GM21737 (cell line): ENCODE measurements at regions not wholly inside any gene's neighbourhood (a gene's known extent, or its start where the extent isn't known, plus 50 kb on each side); places are given as distances from the start of the nearest gene placed in this dataset.

Experiments
- ATAC-seq: cut with Tn5 transposase; IDR thresholded peaks from one replicate; pipeline ENCODE4 v1.9.1; 2021; ENCODE audit warnings: mild to moderate bottlenecking, moderate library complexity; ENCODE audit not compliant: unreplicated experiment

DNA sequence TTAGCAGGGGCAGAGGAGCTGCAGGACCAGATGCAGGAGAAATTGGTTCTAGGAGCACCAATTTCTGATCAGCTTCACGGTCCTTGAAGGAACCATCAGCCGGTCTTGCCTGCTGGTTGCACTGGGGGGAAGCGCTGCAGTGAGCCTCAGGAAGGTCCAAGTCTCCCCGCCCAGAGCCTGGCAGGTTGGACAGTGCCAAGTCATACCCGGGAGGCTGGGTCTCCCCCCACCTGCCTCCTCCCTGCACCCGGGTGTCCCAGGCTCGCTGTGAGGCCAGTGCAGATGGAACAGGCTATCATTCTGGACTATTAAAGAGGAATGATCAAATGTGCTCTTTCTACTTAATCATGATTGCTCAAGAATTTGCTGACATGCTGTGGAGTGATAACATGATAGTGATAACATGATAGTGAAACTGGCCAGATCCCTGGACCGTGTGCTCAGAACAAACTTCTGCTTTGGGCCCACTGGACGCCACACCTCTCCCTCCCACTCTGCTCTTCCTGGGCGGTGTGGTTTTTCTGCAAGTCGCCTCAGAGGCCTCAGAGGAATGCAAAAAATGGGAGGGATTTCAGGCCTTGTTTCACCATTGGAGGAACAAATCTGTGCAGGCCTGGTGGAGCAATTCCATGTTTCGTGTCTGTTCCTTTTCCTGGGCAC, 236.0 kb downstream of the IRF8 start:
- no peak for ATAC-seq

DNA sequence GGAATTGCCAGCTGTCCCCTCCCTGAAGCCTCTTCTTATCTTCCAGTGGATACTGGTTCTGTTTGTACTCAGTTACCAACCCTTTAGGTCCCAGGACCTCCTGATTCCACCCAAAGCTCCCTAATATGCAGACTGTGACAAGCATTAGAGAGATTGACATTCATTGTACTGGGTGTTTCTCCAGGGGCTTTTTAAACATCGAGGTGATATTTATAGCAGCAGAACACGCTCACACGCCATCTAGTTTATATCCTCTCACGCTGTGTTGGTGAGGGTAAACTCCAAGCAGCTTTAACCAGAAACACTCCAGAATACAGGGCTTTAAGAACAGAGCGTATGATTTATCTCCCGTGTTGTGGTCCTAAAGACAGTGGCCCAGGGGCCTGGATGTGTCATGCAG, 238.4 kb downstream of the IRF8 start:
- no peak for ATAC-seq

DNA sequence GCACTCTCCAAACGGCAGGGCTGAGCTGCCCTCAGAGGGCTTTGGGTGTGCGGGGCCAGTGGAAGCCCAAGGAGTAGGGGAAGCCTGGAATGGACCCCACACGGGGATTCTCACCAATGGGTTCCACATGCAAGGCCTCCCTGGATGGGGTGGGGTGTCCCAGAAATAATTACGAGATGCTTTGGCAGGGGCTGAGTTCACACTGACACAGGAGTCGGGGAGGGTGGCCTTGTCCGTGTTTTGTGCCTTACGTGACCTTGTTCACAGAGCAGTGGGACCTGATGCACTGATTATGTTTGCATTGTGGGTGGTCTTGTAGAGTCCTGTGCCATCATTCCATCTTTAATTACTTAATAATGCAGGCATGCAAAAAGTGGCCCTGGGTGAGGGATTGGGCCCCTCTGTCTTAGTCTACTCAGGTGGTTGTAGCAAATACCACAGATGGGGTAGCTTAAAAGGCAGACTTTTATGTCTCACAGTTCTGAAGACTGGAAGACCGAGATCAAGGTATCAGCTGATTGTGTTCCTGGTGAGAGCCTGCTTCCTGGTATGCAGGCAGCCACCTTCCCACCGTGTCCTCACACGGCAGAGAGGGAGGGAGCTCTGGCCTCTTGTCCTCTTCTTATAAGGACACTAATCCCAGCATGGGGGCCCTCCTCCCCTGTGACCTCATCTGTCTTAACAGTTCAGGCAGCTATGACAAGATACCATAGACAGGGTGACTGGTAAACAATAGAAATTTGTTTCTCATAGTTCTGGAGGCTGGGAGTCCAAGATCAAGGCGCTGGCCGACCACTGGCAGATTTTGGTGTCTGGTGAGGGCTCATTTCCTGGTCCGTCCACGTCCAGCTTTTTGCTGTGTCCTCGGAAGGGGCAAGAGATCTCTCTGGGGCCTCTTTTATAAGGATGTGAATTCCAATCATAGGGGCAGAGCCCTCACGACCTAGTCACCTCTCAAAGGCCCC, 239.4 kb downstream of the IRF8 start:
- ATAC-seq = no peak

DNA sequence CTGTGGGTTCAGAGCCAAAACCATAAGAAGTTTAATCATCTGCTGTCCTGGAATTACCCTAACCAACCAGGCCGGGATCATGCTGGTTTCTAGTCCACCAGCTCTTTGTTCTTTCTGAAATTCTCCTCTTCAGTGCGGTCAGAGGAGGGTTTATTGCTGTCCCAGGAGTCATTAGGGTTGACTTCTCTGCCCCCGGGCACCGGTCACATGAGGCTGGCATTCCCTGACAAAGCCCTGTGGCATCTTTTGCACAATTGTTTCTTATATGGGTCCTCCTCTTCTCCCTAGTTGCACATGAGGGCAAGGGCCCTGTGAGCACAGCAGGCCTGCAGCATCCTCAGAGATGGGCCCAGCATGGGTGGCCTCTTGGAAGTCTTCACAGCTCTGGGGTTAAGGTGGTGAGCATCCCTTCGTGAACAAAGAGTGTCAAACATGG, 243.9 kb downstream of the IRF8 start:
- no peak for ATAC-seq

DNA sequence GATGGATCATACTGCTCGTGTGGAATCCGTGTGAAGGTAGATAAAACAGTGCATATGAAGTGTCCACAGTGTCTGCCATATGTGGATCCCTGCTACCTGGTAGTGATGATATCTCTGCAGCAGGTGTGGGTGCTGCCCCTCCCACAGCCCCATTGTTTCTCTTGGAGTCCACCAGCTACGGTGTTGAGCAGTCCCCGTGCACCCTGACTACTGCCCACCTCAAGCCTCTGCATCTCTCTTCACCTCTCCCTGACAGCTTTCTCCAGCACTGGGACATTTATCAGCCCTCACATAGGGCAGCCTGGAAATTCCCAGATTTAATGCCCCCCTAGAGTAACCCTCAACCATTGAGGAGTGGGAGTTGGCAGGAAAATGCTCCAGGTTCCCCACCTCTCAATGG, 244.7 kb downstream of the IRF8 start:
- ATAC-seq = no peak

DNA sequence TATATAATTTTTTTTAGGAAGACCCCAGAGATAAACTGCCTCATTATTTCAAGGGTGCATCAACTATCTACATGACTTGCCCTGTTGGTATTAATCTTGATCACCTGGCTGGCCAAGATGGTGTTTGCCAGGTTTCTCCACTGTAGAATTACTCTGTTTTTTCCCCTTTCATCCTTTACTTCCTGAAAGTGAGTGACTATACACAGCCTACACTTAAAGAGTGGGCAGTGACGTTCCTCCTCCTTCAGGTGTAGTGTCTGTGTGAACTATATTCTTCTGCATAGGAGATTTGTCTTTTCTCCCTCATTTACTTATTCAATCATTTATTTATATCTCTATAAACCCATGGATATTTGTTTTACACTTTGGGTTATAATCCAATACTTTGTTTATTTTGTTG, 246.7 kb downstream of the IRF8 start:
- no peak for ATAC-seq

DNA sequence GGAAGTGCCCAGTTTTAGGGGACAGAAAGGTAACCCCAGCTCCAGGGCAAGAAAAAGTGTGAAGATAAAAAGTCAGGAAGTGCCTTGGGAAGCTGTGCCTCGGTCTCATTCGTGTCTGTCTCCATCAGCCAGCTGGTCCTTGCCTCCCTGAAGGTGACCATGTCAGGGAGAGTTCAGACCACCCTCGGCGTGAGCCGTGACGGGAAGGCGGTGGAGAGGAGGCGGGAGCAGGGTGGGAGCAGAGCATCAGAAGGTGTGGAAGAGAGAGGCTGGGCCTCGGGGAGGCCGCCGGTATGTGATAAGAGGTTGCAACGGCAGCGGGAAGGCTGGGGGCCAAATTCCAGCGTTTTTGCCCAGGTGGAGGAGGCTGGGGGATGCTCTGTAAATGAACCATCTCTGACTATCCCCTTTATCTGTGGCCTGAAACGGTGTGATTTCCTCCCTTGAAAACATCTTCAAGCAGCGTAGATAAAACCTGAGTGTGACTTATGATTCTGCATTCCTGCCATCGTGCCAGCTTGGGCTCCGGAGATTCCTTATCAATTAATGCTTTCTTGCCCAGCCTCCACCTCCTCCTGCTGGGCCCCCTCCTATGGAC, 251.8 kb downstream of the IRF8 start:
- ATAC-seq = no peak

DNA sequence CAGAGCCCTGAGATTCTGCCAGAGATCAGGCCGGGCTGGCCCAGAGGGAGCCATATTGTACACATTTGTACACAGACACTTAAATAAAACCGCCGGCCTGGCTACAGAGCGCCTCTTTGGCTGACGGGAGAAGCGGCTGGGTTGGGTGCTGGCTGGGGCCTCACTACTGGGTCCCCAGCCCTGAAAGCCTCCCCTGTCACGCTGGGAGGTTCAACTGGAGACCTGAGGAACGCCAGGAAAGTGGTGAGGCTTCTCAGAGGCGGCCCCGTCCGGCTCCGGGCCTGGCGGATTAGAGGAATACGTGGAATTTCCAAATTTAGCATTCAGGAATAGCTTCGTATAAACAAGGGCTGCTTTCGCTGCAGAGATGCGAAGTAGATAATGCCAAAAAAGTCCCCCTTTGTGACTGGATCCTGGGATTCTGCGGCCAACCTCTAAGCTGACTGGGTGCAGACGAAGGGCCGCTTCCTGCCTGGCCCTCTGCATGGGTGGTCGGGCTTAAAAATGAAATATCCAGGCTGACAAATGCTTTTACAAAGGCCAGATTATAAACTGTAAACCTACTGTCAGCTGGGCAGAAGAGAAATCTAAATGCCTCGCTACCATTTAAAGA, 252.4 kb downstream of the IRF8 start:
- no peak for ATAC-seq

DNA sequence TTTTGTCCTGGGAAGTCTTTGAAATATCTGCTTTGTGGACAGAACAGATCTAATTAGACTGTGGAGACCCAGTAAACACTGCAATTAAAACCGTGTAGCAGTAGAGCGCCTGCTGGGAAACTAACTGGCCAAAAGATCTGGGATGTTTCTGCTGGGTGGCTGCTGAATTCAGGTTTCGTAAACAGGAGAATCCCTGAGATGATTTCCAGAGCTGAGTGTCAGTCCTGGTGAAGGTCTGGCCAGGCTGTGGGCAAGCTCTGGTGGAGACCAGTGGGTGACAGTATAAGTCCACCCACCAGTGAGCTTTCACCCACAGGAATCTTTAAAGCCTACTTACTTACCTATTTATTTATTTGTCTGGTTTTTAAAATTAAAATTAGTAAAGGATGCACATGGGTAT, 257.2 kb downstream of the IRF8 start:
- ATAC-seq = no peak

DNA sequence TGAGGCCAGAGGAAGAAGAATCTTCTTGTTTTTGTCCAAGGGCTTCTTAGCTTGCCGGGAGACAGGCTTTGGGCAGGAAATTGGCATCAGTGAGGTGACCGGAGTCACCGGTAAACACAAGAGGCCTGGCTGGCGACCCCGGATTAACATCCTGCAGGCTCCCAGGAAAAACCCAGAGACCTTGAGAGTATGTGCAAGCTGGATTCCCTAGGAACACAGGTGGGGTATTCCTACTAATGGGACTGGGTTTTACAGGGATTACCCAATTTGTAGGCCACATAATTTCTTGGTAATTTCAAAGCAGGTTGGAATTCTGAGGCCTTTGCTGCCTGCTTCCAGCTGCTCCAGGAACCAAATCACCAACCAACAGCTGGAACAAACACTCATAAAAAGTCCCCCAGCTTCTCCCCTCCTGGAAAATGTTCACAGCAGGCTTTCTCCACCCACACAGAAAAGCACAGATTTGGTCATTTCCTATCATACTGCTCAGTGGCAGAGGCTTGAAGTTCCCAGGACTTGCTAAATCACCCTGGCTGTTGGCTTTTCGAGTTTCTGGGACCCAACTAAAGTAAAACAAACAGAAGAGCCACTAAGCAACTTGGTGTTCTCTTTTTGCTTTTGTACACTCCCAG, 258.8 kb downstream of the IRF8 start:
- ATAC-seq = no peak

DNA sequence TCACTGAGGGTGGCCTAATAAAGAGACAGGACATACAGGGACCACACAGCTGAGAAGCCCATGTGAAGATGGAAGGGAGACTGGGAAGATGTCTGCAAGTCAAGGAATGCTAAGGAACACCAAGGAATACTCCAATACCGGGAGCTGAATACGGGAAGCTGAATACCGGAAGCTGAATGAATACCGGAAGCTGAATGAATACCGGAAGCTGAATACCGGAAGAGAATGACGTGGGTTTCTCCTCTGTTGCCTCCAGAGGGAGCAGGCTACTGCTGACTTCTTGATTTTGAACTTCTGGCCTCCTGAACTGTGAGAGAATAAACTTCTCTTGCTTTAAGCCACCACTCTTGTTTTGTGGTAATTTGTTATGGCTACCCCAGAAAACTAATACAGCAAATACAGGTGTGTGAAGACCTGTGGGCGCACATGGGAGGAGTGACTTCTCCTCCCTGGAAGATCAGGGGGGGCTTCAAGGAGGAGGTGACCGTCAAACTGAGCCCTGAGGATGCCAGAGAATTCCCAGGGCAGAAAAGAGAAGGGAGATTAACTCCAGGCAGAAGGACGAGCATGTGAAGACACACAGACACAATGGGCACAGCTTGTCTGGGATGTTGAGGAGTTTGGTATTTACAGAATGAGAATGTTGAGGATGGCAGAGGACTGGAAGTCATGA, 259.9 kb downstream of the IRF8 start:
- ATAC-seq = no peak

DNA sequence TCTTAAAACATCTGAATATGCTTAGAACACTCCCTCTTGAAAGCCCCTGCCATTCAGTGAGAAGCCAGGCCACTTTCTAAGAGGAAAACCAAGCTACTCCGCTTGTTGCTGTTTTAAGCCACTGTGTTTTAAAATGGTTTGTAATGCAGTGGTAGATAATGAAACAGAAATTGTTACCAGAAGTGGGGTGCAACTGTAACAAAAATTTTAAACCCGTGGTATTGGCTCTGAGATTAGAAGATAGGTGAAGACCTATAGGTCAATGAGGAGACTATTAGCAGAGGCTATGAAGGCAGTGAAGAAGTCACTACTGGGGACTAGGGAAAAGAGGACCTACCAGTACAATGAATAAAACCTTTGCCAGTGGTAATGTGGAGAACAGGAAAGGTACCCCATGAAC, 266.5 kb downstream of the IRF8 start:
- ATAC-seq = no peak

DNA sequence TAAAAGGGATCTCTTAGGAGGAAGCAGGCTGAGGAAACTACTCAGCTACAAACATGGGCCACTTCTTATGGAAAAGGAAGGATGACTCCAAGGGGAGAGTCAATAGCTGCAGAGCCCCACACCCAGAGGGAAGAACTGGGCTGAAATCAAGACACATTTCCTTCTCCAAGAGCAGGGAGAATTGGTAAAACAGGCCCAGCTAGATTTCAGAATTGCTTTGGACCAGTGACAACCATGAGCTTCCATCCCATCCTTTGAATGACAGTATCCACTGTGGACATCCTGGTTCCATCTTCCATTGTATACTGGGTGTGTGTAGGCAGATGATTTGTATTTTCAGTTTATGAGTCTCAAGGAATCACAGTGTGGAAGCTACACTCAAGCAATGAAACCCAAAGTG, 267.5 kb downstream of the IRF8 start:
- no peak for ATAC-seq

DNA sequence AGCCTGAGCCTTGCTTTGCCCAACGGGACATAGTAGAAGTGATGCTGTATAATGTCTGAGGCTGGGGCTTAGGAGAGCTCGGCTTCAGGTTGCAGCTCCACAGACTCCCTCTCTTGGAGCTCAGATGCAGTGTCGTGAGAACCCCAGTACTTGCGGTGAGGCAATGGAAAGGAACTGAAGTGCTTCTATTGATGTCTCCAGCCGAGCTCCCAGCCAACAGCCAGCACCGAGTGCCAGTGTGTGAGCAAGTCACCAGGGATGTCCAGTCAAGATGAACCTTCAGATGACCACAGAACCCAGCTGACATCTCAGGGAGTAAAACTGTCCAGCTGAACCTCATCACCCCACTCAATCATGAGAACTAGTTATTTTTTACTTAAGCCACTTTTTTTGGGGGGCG, 268.1 kb downstream of the IRF8 start:
- no peak for ATAC-seq

DNA sequence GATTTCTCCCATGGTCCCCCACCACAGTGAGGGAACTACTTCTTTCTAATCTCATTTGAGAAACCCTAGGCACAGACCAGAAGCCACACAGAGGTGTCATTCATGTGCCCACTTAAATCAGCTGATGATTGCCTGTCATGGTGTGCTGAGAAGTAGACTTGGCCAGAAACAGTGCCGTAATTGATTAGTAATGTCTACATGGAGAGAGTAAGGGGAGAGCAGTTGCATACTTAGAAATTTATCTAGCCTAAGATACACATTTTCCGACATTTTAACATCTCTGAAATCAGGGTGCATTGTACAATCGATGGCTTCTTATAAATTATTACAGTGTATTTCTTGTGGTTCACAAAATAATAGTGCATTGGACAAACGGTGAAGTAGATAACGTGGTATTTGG, 271.8 kb downstream of the IRF8 start:
- ATAC-seq = no peak

DNA sequence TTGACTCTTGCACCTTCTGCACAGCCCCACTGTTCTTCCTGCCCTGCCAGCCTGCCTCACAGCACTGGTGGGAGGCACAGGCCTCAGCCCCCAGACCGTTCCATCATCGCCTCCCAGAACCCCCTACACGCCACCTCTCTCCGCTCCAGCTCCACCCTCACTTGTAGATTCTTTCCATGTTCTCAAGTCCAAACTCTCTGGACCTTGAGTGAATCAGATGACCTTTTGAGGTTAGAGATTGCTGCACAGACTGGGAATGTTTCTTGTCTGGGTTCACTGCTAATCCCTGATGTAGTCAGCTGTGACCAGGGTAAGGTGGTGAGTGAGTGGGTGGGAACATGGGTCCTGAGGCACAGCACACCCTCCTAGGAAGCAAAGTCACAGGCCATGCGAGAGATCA, 272.4 kb downstream of the IRF8 start:
- ATAC-seq = no peak

DNA sequence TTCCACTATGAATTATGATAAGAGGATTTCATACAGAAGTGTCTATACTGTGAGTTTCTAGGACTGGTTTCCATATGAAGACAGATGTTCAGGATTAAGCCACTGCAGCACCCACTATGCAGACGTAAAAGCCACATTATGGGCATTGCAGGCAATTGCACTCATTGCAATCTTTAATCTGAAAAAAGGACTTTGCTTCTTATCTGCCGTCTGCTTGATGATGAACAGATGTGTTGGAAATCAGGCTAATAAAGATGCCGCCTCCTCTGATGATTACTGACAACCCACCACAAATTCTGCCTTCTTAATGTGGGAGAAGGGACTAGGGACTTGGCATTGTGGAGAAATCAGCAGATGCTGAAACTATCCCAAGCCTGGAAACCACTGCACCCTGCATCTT, 276.9 kb downstream of the IRF8 start:
- ATAC-seq = no peak

DNA sequence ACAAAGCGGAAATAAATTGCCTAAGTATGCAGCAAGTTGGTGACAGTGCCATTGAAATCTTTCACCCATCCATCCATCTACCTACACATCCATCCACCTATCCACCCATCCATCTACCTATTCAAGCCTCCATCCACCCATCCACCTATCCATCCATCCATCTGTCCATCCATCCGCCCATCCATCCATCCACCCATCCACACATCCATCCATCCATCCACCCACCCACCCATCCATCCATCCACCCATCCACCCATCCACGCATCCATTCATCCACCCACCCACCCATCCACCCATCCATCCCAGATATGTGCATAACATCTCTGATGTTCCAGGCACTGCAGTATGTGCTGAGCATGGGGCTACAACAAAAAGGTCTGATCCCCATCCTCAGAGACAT, 277.5 kb downstream of the IRF8 start:
- ATAC-seq = no peak

DNA sequence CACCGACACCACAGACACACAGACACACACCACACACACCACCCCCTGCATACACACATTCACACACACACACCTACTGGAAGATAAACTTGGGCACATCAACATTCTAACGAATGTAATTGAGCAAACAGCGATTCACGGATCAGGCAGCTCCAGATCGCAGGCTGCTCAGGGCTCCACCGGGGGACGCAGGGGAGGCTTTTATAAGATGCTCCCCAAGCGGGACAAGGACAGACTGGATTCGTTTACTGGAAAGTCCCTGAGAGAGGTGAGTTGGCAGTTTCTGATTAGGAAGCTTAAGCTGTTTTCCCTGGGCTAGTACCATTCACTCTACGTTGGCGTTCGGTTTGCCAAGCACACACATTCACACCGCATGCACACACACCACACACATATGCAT, 281.3 kb downstream of the IRF8 start:
- ATAC-seq = no peak

DNA sequence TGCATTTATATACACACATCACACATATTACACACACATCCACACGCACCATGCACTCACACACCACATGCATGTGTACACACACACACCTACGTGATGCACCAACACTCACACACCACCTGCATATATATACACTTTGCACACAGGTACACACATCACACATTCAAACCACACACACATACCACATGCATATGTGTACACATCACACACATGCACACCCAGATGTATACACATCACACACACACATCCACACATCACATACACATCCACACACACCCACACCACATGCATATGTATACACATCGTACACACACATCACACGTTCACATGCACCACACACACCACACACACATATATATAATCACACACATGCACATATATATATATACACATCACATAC, 281.8 kb downstream of the IRF8 start:
- no peak for ATAC-seq

DNA sequence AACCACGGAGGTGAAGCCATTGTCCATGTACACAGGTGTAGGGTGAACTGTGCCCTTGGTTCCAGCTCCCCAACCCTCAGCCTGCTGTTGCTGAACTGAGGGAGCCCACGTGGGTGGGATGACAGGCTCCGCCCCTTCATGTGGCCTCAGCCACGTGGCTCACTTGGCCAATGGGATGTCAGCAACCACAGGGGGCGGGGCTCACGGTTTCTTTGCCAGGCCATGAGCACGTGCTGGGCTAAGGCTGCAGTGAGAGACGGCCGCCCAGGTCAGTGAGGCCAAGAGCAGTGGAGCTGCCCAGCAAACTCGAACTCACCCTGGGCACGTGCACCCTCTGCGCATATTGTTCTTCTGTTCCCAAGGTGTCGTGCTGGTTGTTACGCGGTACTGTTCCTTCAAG, 282.6 kb downstream of the IRF8 start:
- ATAC-seq = no peak
